AG04450 (cell line): ENCODE measurements at regions not wholly inside any gene's neighbourhood (a gene's known extent, or its start where the extent isn't known, plus 50 kb on each side); places are given as distances from the start of the nearest gene placed in this dataset.

Experiments used
- CTCF ChIA-PET: fragments of 300-600, 350-600 bp; formaldehyde crosslinking; extraction: SDS; loops from one replicate; lab custom pipeline; 2022; ENCODE audit warnings: antibody characterized with exemption, inconsistent platforms; lab: Charles Lee
- POLR2A ChIA-PET: fragments of 350-600 bp; formaldehyde crosslinking; extraction: SDS; loops from one replicate; lab custom pipeline; 2021; ENCODE audit warnings: antibody characterized with exemption, inconsistent platforms; lab: Yijun Ruan, JAX
- DNase-seq: peaks from one replicate; pipeline ENCODE4 v3.0.0-alpha.2; 2011; ENCODE audit warnings: low read depth, low spot score
- H3K27ac ChIP-seq: one replicate; pipeline ENCODE4 v1.5.1; 2012; ENCODE audit warnings: low read depth, low read length, control low read depth
- H3K27me3 ChIP-seq: one replicate; pipeline ENCODE4 v1.6.0; 2012; ENCODE audit warnings: low read length; ENCODE audit not compliant: control insufficient read depth, insufficient read depth
- H3K4me3 ChIP-seq: 2 replicates; pipeline ENCODE4 v1.5.1; 2011; ENCODE audit warnings: mild to moderate bottlenecking, low read depth, low read length, control low read depth
- H3K9me3 ChIP-seq: 2 replicates; pipeline ENCODE4 v1.5.1; 2012; ENCODE audit warnings: low read length; ENCODE audit not compliant: control insufficient read depth, insufficient read depth
- TF ChIP-seq, protein P1 (sequence below): IDR thresholded peaks from 2 replicates; pipeline ENCODE4 v1.5.1; 2011; ENCODE audit warnings: low read depth, low read length, control low read depth, inconsistent platforms

DNA sequence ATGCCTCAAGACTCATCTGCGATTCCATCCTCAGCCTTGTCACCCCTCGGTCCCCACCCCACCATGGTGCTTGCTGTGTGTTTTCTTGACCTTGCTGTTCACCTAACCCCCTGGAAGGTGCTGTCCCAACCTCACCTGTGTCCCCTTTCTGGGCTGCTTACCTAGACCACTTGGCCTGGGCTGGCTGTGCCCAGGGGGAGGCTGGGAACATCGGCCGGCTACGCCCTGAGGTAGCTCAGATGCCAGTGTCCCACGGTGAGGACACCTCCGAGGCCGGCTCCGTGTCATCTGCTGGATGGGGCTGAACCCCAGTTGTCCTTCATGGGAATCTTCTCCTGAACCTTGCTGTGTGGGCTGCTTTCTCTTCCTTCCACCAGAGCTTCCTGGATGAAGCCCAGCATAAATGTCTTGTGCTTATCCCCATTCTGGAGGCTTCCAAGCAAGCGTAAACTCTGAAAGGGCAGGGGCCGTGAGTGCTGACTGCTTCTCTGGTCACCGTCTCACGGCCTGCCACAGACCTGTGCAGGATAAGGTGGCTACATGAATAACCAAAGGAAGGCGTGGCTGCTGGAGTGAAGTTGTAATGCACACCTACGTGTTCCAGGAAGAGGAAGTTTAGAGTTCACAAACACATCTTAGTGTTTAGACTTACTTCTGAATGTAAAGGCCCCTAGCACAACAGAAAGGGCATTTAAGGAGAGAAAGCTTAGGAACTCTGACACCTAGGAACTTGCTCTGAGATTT, 724.3 kb downstream of the TBC1D22A start:
- Histone ChIP-seq H3K27ac (no peak overlapping the region), H3K4me3 (no peak overlapping the region), H3K27me3 (no peaks in the 10 kb centered on the region), H3K9me3 (peaks cover 19% of the 10 kb centered on the region)
- DNase-seq = no peak
- ChIA-PET POLR2A (no interaction called here), CTCF (no interaction called here)
- TF ChIP-seq, protein P1, sequence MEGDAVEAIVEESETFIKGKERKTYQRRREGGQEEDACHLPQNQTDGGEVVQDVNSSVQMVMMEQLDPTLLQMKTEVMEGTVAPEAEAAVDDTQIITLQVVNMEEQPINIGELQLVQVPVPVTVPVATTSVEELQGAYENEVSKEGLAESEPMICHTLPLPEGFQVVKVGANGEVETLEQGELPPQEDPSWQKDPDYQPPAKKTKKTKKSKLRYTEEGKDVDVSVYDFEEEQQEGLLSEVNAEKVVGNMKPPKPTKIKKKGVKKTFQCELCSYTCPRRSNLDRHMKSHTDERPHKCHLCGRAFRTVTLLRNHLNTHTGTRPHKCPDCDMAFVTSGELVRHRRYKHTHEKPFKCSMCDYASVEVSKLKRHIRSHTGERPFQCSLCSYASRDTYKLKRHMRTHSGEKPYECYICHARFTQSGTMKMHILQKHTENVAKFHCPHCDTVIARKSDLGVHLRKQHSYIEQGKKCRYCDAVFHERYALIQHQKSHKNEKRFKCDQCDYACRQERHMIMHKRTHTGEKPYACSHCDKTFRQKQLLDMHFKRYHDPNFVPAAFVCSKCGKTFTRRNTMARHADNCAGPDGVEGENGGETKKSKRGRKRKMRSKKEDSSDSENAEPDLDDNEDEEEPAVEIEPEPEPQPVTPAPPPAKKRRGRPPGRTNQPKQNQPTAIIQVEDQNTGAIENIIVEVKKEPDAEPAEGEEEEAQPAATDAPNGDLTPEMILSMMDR = no peak

DNA sequence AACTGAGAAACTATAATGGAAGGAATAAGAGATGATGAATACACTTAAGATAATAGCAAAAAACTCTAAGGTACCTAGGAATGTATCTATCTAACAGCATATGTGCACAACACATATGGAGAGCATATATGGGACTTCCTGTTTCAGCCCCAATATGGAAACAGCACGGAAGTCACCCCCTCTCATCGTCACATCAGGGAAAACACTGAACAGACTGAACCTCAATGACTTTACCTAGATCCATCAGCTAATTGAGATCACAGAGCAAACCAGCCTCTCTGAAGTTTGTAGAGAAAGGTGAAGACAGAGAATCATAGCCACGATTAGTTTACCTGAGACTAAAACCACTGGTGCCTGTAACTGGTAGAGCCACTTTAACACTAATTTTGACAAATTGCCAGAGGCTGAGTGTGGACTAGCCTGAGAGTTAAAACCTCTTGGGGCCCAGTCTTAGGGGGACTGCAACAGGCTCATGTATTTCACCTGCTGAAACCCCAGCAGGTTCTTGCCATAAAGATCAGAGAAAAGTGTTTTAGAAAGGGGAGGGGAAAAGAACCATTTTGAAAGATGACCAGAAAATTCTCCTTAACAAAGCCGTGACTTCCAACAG, 722.6 kb downstream of the TBC1D22A start:
- no peak for DNase-seq
- TF ChIP-seq, protein P1 = no peak
- ChIA-PET POLR2A (interaction anchor here (0.5 kb wide), 1 partner anchor 61 kb away, joined by 4 read pairs; no protein-coding TSS in a partner anchor), CTCF (no interaction called here)
- H3K27me3 ChIP-seq = no peaks in the 10 kb centered on the region
- no peak overlapping the region for H3K4me3 ChIP-seq
- peaks cover 18% of the 10 kb centered on the region for H3K9me3 ChIP-seq
- H3K27ac ChIP-seq = no peak overlapping the region

DNA sequence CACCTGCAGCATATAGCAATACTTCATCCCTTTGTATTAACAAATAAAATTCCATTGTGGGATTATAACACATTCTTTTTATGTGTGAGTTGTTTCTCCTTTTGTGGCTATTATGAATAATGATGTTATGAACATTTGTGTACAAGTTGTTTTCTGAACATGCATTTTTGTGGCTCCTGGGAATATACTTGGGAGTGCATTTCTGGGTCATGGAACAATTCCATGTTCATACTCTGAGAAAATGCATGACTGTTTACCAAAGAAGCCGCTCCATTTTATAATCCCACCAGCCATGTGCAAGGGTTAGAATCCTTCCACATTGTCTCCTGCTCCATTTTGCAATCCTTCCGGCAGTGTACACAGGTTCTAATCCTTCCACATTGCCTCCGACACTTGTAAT, 713.8 kb downstream of the TBC1D22A start:
- POLR2A ChIA-PET = no interaction called here

DNA sequence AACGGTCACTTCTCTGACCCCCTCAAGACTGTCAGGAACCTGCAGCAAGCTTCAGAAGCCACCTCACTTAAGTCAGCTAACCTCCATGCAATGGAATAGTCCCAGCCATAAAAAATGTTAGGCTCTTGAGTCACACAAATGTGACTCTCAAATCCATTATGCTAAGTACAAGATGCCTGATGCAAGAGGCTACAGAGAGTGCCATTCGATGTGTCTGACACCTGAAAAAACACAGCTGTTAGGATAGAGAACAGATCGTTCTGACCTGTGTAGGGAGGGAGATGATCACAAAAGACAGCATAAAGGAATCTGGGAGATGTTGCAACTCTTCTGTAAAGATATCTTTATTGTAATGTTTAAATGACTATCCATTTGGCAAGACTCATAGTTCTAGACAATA, 712.4 kb downstream of the TBC1D22A start:
- CTCF ChIA-PET = no interaction called here
- no peaks in the 10 kb centered on the region for H3K27me3 ChIP-seq
- TF ChIP-seq, protein P1 = no peak
- POLR2A ChIA-PET = no interaction called here
- DNase-seq = no peak
- no peak overlapping the region for H3K27ac ChIP-seq
- H3K4me3 ChIP-seq = no peak overlapping the region
- peaks cover 3% of the 10 kb centered on the region for H3K9me3 ChIP-seq

More for the DNA sequence above, 713.8 kb downstream of the TBC1D22A start:
- TF ChIP-seq, protein P1 = no peak
- CTCF ChIA-PET = no interaction called here
- no peak overlapping the region for H3K27ac ChIP-seq
- H3K4me3 ChIP-seq = no peak overlapping the region
- H3K9me3 ChIP-seq = peaks cover 3% of the 10 kb centered on the region
- DNase-seq = no peak
- H3K27me3 ChIP-seq = no peaks in the 10 kb centered on the region

DNA sequence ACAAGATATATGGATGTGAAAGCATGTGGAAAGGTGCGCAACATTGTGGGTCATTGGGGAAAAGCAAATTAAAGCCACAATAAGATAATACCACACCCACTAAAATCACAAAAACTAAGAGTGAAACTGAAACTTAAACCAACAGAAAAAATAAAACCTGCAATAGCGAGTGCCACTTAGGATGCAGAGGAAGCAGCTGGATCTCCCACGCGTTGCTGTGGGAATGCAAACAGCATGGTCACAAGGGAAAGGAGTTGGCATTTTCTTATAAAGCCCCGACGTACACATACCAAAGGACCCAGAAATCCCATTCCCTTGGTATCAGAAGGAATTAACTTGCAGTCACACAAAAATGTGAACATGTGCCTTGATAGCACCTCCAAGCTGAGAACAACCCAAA, 712.0 kb downstream of the TBC1D22A start:
- H3K27ac ChIP-seq = no peak overlapping the region
- peaks cover 3% of the 10 kb centered on the region for H3K9me3 ChIP-seq
- CTCF ChIA-PET = no interaction called here
- H3K4me3 ChIP-seq = no peak overlapping the region
- POLR2A ChIA-PET = no interaction called here
- H3K27me3 ChIP-seq = no peaks in the 10 kb centered on the region
- DNase-seq = no peak
- TF ChIP-seq, protein P1 = no peak
